ENCODE measurements at regions not wholly inside any gene's neighbourhood (a gene's known extent, or its start where the extent isn't known, plus 50 kb on each side); places are given as distances from the start of the nearest gene placed in this dataset.
A peak's percentile ranks its signal among the peaks of the same experiment; 100 is the strongest.

- no peak for TF ChIP-seq REST (IDR thresholded peaks at IDR 0.05; ENCODE audit: insufficient read depth in 1 of 2, low read depth in 2 of 2, low read length in 2 of 2)
- TF ChIP-seq TAF1 (IDR thresholded peaks at IDR 0.05; ENCODE audit: borderline replicate concordance, insufficient read depth, low read length): no peak
Observed at GRCh38 chr22:23410411-23410810, 169.7 kb downstream of the IGLL1 start.

GRCh38 chr22:23409976-23410375 lies 170.1 kb downstream of the IGLL1 start:
- TF ChIP-seq POLR2AphosphoS5 (IDR thresholded peaks at IDR 0.05; ENCODE audit: low read depth, low read length) (no peak), SIN3A (IDR thresholded peaks at IDR 0.05; ENCODE audit: borderline replicate concordance, insufficient read depth, low read length) (no peak), REST (IDR thresholded peaks at IDR 0.05; ENCODE audit: insufficient read depth in 1 of 2, low read depth in 2 of 2, low read length in 2 of 2) (no peak), TAF1 (IDR thresholded peaks at IDR 0.05; ENCODE audit: borderline replicate concordance, insufficient read depth, low read length) (no peak), FOXP2 (optimal IDR thresholded peaks at IDR 0.05; ENCODE audit: borderline replicate concordance, extremely low read depth, extremely low read length, insufficient read depth) (no peak)

- TF ChIP-seq POLR2AphosphoS5 (IDR thresholded peaks at IDR 0.05; ENCODE audit: low read depth, low read length) (no peak), FOXP2 (optimal IDR thresholded peaks at IDR 0.05; ENCODE audit: borderline replicate concordance, extremely low read depth, extremely low read length, insufficient read depth) (no peak), REST (IDR thresholded peaks at IDR 0.05; ENCODE audit: insufficient read depth in 1 of 2, low read depth in 2 of 2, low read length in 2 of 2) (no peak), SIN3A (IDR thresholded peaks at IDR 0.05; ENCODE audit: borderline replicate concordance, insufficient read depth, low read length) (no peak), TAF1 (IDR thresholded peaks at IDR 0.05; ENCODE audit: borderline replicate concordance, insufficient read depth, low read length) (no peak)
Observed at GRCh38 chr22:23408321-23408720, 171.8 kb downstream of the IGLL1 start.

- TF ChIP-seq FOXP2 (optimal IDR thresholded peaks at IDR 0.05; ENCODE audit: borderline replicate concordance, extremely low read depth, extremely low read length, insufficient read depth) (no peak), TAF1 (IDR thresholded peaks at IDR 0.05; ENCODE audit: borderline replicate concordance, insufficient read depth, low read length) (no peak), SIN3A (IDR thresholded peaks at IDR 0.05; ENCODE audit: borderline replicate concordance, insufficient read depth, low read length) (no peak), REST (IDR thresholded peaks at IDR 0.05; ENCODE audit: insufficient read depth in 1 of 2, low read depth in 2 of 2, low read length in 2 of 2) (no peak), POLR2AphosphoS5 (IDR thresholded peaks at IDR 0.05; ENCODE audit: low read depth, low read length) (no peak)
Observed at GRCh38 chr22:23405366-23405851, 174.7 kb downstream of the IGLL1 start.

GRCh38 chr22:23404689-23405365 lies 175.3 kb downstream of the IGLL1 start:
- TF ChIP-seq REST (IDR thresholded peaks at IDR 0.05; ENCODE audit: insufficient read depth in 1 of 2, low read depth in 2 of 2, low read length in 2 of 2): peak; percentile 94 to 96
- no peak for TF ChIP-seq SIN3A (IDR thresholded peaks at IDR 0.05; ENCODE audit: borderline replicate concordance, insufficient read depth, low read length)
- TF ChIP-seq FOXP2 (optimal IDR thresholded peaks at IDR 0.05; ENCODE audit: borderline replicate concordance, extremely low read depth, extremely low read length, insufficient read depth): no peak
- TF ChIP-seq POLR2AphosphoS5 (IDR thresholded peaks at IDR 0.05; ENCODE audit: low read depth, low read length): no peak

Measured in PFSK-1 (cell line).